ENCODE measurements at regions not wholly inside any gene's neighbourhood (a gene's known extent, or its start where the extent isn't known, plus 50 kb on each side); places are given as distances from the start of the nearest gene placed in this dataset.

DNA sequence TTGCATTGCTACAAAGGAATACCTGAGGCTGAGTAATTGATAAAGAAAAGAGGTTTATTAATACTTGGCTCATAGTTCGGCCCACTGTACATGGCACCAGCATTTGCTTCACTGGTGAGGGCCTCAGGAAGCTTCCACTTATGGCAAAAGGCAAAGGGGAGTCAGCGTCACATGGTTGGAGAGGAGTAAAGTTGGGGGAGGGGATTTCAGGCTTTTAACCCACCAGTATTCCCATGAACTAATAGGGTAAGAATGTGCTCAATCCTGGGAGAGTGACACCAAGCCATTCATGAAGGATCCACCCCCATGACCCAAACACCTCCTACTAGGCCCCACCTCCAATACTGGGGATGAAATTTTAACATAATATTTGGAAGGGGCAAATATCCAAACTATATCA is 82.5 kb upstream of the MYCBP2 start:
- H3K9me3 ChIP-seq: no peaks in the 10 kb centered on the region
- H3K4me1 ChIP-seq (ENCODE audit: control insufficient read depth in 1 of 2, insufficient read depth in 2 of 2, low read depth in 1 of 2, low read length in 1 of 2): no peaks in the 10 kb centered on the region
- H3K4me3 ChIP-seq (ENCODE audit: low read depth in 2 of 2, low read length in 1 of 2): no peak overlapping the region
- H3K9ac ChIP-seq: no peak overlapping the region
- no peak overlapping the region for H3K4me2 ChIP-seq
- H3K36me3 ChIP-seq (replicated peaks in 1 of 2; ENCODE audit: control insufficient read depth in 1 of 2, insufficient read depth in 2 of 2, low read length in 1 of 2): no peaks in the 10 kb centered on the region
- H3K27me3 ChIP-seq (ENCODE audit: insufficient read depth): no peaks in the 10 kb centered on the region
- H3K27ac ChIP-seq (ENCODE audit: low read depth in 2 of 2, low read length in 1 of 2): no peak overlapping the region
- H4K20me1 ChIP-seq (ENCODE audit: insufficient read depth): no peaks in the 10 kb centered on the region
- no peaks in the 10 kb centered on the region for H3K9me2 ChIP-seq
- TF ChIP-seq CHD2 (IDR thresholded peaks at IDR 0.05; ENCODE audit: low read length, partially characterized antibody): no peak
- TF ChIP-seq RFX5 (IDR thresholded peaks at IDR 0.05; ENCODE audit: low read length): no peak
- no peak for TF ChIP-seq GABPA (IDR thresholded peaks at IDR 0.05; ENCODE audit: low read depth)
- no peak for TF ChIP-seq TEAD4 (IDR thresholded peaks at IDR 0.05; ENCODE audit: borderline replicate concordance, insufficient read depth)
- TF ChIP-seq, protein P1, sequence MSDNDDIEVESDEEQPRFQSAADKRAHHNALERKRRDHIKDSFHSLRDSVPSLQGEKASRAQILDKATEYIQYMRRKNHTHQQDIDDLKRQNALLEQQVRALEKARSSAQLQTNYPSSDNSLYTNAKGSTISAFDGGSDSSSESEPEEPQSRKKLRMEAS (IDR thresholded peaks at IDR 0.05; ENCODE audit: low read depth): no peak
- no peak for TF ChIP-seq EP300 (IDR thresholded peaks at IDR 0.05; ENCODE audit: borderline replicate concordance in 1 of 2, low read depth in 1 of 2, low read length in 1 of 2)
- no peak for TF ChIP-seq FOXJ3 (CRISPR knock-in tag; IDR thresholded peaks at IDR 0.05)
- no peak for TF ChIP-seq TCF12 (IDR thresholded peaks at IDR 0.05)
- TF ChIP-seq, protein P2, sequence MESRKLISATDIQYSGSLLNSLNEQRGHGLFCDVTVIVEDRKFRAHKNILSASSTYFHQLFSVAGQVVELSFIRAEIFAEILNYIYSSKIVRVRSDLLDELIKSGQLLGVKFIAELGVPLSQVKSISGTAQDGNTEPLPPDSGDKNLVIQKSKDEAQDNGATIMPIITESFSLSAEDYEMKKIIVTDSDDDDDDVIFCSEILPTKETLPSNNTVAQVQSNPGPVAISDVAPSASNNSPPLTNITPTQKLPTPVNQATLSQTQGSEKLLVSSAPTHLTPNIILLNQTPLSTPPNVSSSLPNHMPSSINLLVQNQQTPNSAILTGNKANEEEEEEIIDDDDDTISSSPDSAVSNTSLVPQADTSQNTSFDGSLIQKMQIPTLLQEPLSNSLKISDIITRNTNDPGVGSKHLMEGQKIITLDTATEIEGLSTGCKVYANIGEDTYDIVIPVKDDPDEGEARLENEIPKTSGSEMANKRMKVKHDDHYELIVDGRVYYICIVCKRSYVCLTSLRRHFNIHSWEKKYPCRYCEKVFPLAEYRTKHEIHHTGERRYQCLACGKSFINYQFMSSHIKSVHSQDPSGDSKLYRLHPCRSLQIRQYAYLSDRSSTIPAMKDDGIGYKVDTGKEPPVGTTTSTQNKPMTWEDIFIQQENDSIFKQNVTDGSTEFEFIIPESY (IDR thresholded peaks at IDR 0.05; ENCODE audit: borderline replicate concordance, low read depth): no peak
- TF ChIP-seq MXI1 (IDR thresholded peaks at IDR 0.05; ENCODE audit: low read depth, low read length): no peak
- TF ChIP-seq MEF2A (IDR thresholded peaks at IDR 0.05; ENCODE audit: borderline replicate concordance, low read depth): no peak
- no peak for TF ChIP-seq JUND (IDR thresholded peaks at IDR 0.05)
- TF ChIP-seq FOXM1 (IDR thresholded peaks at IDR 0.05; ENCODE audit: low read depth): no peak
- no peak overlapping the region for H2AFZ ChIP-seq (ENCODE audit: low read depth)
- H3K79me2 ChIP-seq (ENCODE audit: insufficient read depth): no peaks in the 10 kb centered on the region
- no peaks in the 10 kb centered on the region for H3F3A ChIP-seq (replicated peaks; ENCODE audit: insufficient read depth)
- DNase-seq: no peak
- POLR2A ChIA-PET: no interaction called here
- 71% methylated on average over 2 of the region's 2 CpGs for WGBS (ENCODE audit: low lambda C conversion rate)
- CTCF ChIA-PET: no interaction called here

DNA sequence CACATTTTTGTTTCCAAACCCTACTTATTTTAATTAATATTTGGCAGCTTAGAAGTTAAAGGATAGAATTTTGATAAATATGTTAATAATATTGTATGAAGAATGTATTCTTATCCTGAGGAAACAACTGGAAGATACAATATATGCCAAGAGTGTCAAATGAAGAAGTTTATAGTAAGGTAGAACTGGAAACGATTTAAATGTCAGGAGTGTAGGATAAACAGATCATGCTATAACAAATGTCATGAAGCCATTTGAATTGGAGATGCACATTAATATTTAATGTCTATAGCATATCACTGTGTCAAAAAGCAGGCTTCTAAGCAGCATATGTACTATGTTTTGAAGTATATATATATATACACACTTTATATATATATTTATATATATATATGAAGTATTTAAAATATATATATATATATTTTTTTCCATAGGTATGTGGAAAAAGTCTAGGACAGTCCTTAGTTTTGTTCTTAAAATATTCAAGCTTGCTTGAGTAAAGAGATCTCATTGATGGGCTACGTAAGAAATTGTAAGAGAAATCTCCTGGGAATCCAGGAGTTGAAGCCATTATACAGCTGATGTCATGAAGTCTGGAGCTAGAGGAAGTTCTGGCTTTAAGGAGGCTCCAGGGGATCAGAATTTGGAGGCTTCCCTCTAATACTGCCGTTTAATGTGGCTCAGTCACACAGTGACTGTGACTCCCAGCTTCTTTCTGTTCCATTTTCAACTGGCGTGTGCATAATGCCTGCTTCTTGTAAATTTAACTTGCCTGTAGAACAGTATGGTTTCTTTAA is 79.9 kb upstream of the MYCBP2 start:
- Histone ChIP-seq H3F3A (replicated peaks; ENCODE audit: insufficient read depth) (no peaks in the 10 kb centered on the region), H2AFZ (ENCODE audit: low read depth) (no peak overlapping the region), H3K27ac (ENCODE audit: low read depth in 2 of 2, low read length in 1 of 2) (no peak overlapping the region), H3K9me2 (no peaks in the 10 kb centered on the region), H3K4me3 (ENCODE audit: low read depth in 2 of 2, low read length in 1 of 2) (no peak overlapping the region), H3K4me1 (ENCODE audit: control insufficient read depth in 1 of 2, insufficient read depth in 2 of 2, low read depth in 1 of 2, low read length in 1 of 2) (no peaks in the 10 kb centered on the region), H4K20me1 (ENCODE audit: insufficient read depth) (no peaks in the 10 kb centered on the region), H3K9ac (no peak overlapping the region), H3K4me2 (no peak overlapping the region), H3K9me3 (no peaks in the 10 kb centered on the region), H3K36me3 (replicated peaks in 1 of 2; ENCODE audit: control insufficient read depth in 1 of 2, insufficient read depth in 2 of 2, low read length in 1 of 2) (no peaks in the 10 kb centered on the region), H3K79me2 (ENCODE audit: insufficient read depth) (no peaks in the 10 kb centered on the region), H3K27me3 (ENCODE audit: insufficient read depth) (no peaks in the 10 kb centered on the region)
- DNase-seq: no peak
- WGBS (ENCODE audit: low lambda C conversion rate): 67% methylated on average over 4 of the region's 4 CpGs
- POLR2A ChIA-PET: no interaction called here
- CTCF ChIA-PET: interaction anchor here (2.3 kb wide), 1 partner anchor 72 kb away, joined by 6 read pairs; no protein-coding TSS in a partner anchor
- TF ChIP-seq, protein P3, sequence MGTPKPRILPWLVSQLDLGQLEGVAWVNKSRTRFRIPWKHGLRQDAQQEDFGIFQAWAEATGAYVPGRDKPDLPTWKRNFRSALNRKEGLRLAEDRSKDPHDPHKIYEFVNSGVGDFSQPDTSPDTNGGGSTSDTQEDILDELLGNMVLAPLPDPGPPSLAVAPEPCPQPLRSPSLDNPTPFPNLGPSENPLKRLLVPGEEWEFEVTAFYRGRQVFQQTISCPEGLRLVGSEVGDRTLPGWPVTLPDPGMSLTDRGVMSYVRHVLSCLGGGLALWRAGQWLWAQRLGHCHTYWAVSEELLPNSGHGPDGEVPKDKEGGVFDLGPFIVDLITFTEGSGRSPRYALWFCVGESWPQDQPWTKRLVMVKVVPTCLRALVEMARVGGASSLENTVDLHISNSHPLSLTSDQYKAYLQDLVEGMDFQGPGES (IDR thresholded peaks at IDR 0.05; ENCODE audit: low read depth, low read length): no peak
- TF ChIP-seq CHD2 (IDR thresholded peaks at IDR 0.05; ENCODE audit: low read length, partially characterized antibody): no peak
